CD4-positive, alpha-beta T cell treated with Interleukin-21 for 1 hour (primary cell): ENCODE measurements at regions not wholly inside any gene's neighbourhood (a gene's known extent, or its start where the extent isn't known, plus 50 kb on each side); places are given as distances from the start of the nearest gene placed in this dataset.
A peak's percentile ranks its signal among the peaks of the same experiment; 100 is the strongest.
"Not testable (repeated sequence)": the region's sequence is repeated elsewhere in the genome, so short reads cannot be mapped to it uniquely, and the experiment has no call there.

Source experiments
- DNase-seq: peaks from one replicate; pipeline ENCODE4 v3.0.0-alpha.2; 2020

- no peak for DNase-seq
Measured at GRCh38 chr12:59131462-59131861, 211.2 kb upstream of the LRIG3 start.

GRCh38 chr12:59122784-59123183 is 202.5 kb upstream of the LRIG3 start:
- no peak for DNase-seq

- no peak for DNase-seq
Measured at GRCh38 chr12:59121451-59121850, 201.1 kb upstream of the LRIG3 start.

GRCh38 chr12:59119676-59120075 is 199.4 kb upstream of the LRIG3 start:
- DNase-seq = no peak

- no peak for DNase-seq
Measured at GRCh38 chr12:59118356-59118755, 198.1 kb upstream of the LRIG3 start.

- no peak for DNase-seq
Measured at GRCh38 chr12:59115995-59116394, 195.7 kb upstream of the LRIG3 start.

- no peak for DNase-seq
Measured at GRCh38 chr12:59115526-59115925, 195.2 kb upstream of the LRIG3 start.

- peak; percentile 31 for DNase-seq
Measured at GRCh38 chr12:59113831-59114615, 193.7 kb upstream of the LRIG3 start.

- no peak for DNase-seq
Measured at GRCh38 chr12:59111851-59112250, 191.5 kb upstream of the LRIG3 start.

GRCh38 chr12:59108516-59108915 is 188.2 kb upstream of the LRIG3 start:
- DNase-seq = not testable (repeated sequence)

- no peak for DNase-seq
Measured at GRCh38 chr12:59100585-59100984, 180.3 kb upstream of the LRIG3 start.

GRCh38 chr12:59097876-59098275 is 177.6 kb upstream of the LRIG3 start:
- DNase-seq = no peak

GRCh38 chr12:59096246-59096645 is 175.9 kb upstream of the LRIG3 start:
- no peak for DNase-seq

GRCh38 chr12:59093073-59093772 is 172.9 kb upstream of the LRIG3 start:
- DNase-seq = no peak

GRCh38 chr12:59088673-59089072 is 168.4 kb upstream of the LRIG3 start:
- no peak for DNase-seq

GRCh38 chr12:59087691-59088090 is 167.4 kb upstream of the LRIG3 start:
- no peak for DNase-seq

GRCh38 chr12:59087077-59087673 is 166.9 kb upstream of the LRIG3 start:
- no peak for DNase-seq

GRCh38 chr12:59086126-59086525 is 165.8 kb upstream of the LRIG3 start:
- DNase-seq = no peak

- DNase-seq = no peak
Measured at GRCh38 chr12:59085690-59086089, 165.4 kb upstream of the LRIG3 start.

GRCh38 chr12:59084511-59085375 is 164.4 kb upstream of the LRIG3 start:
- no peak for DNase-seq

GRCh38 chr12:59082952-59083351 is 162.6 kb upstream of the LRIG3 start:
- no peak for DNase-seq

- DNase-seq = no peak
Measured at GRCh38 chr12:59080101-59080500, 159.8 kb upstream of the LRIG3 start.

- no peak for DNase-seq
Measured at GRCh38 chr12:59079472-59079871, 159.2 kb upstream of the LRIG3 start.
